Natural killer cell (primary cell): ENCODE measurements at regions not wholly inside any gene's neighbourhood (a gene's known extent, or its start where the extent isn't known, plus 50 kb on each side); places are given as distances from the start of the nearest gene placed in this dataset.

ENCODE experiments used
- ATAC-seq, 3 donors: fragments of 150-1000 bp in 2 of 3; fragments of 200-7000 bp in 1 of 3; cut with Tn5 transposase; 1 replicate in 1 of 3; 2 replicates in 2 of 3; pipeline ENCODE4 v1.10.0; 2021; ENCODE audit warnings: mild to moderate bottlenecking in 2 of 3, moderate library complexity in 2 of 3
- DNase-seq, 2 donors: peaks; one replicate each; pipeline versions ENCODE4 v3.0.0 to v3.0.0-alpha.2; 2013 to 2021; ENCODE audit warnings: mixed read lengths in 1 of 2
- H3K27ac ChIP-seq: one replicate; pipeline ENCODE4 v1.5.1; 2013; ENCODE audit warnings: mild to moderate bottlenecking, low read length
- H3K27me3 ChIP-seq: one replicate; pipeline ENCODE4 v1.6.1; 2013; ENCODE audit warnings: low read length; ENCODE audit not compliant: control insufficient read depth, insufficient read depth
- H3K36me3 ChIP-seq: one replicate; pipeline ENCODE4 v1.6.1; 2013; ENCODE audit warnings: low read length; ENCODE audit not compliant: control insufficient read depth, insufficient read depth
- H3K4me1 ChIP-seq: one replicate; pipeline ENCODE4 v1.6.1; 2013; ENCODE audit warnings: low read length; ENCODE audit not compliant: control insufficient read depth, insufficient read depth
- H3K4me3 ChIP-seq: one replicate; pipeline ENCODE4 v1.5.1; 2013; ENCODE audit warnings: low read length
- H3K9me3 ChIP-seq: one replicate; pipeline ENCODE4 v1.6.1; 2013; ENCODE audit warnings: low read length; ENCODE audit not compliant: control insufficient read depth, insufficient read depth
- H3K27ac Mint-ChIP-seq, 2 donors: one replicate each; pipeline ENCODE4 v1.8.0; 2022; ENCODE audit warnings: mild to moderate bottlenecking in 2 of 2, mixed read lengths in 2 of 2, moderate library complexity in 1 of 2
- H3K27me3 Mint-ChIP-seq, 2 donors: one replicate each; pipeline ENCODE4 v1.8.0; 2022; ENCODE audit warnings: low read depth in 2 of 2, mixed read lengths in 2 of 2
- H3K36me3 Mint-ChIP-seq: one replicate; pipeline ENCODE4 v1.8.0; 2022; ENCODE audit warnings: mixed read lengths
- H3K4me1 Mint-ChIP-seq, 2 donors: one replicate each; pipeline ENCODE4 v1.8.0; 2022; ENCODE audit warnings: mixed read lengths in 2 of 2
- H3K4me3 Mint-ChIP-seq: one replicate; pipeline ENCODE4 v1.8.0; 2022; ENCODE audit warnings: mild to moderate bottlenecking, moderate library complexity, mixed read lengths
- H3K9me3 Mint-ChIP-seq, 2 donors: one replicate each; pipeline ENCODE4 v1.8.0; 2022; ENCODE audit warnings: mixed read lengths in 2 of 2
- CTCF ChIP-seq: fragments of 200-600 bp; IDR thresholded peaks from one replicate; pipeline ENCODE4 v1.8.0; 2022; ENCODE audit warnings: antibody characterized with exemption
- WGBS: methylation state at CpG from one replicate; pipeline ENCODE4 v1.1.7; 2013; ENCODE audit warnings: missing lambda C conversion rate; ENCODE audit not compliant: insufficient coverage; 5-methylcytosine and 5-hydroxymethylcytosine counted together
- intact Hi-C: fragments of 100-400 bp; cut with micrococcal nuclease; formaldehyde crosslinking; loops from one replicate; pipeline ENCODE4 v1.14.2; 2022

GRCh38 chrX:20971250-20971649 is 403.0 kb upstream of the CNKSR2 start:
- Histone ChIP-seq H3K4me1 (no peaks in the 10 kb centered on the region), H3K4me3 (no peak overlapping the region), H3K27ac (no peak overlapping the region), H3K27me3 (no peaks in the 10 kb centered on the region), H3K9me3 (no peaks in the 10 kb centered on the region), H3K36me3 (no peaks in the 10 kb centered on the region)
- no peak for DNase-seq
- H3K9me3 Mint-ChIP-seq, result peaks cover 0 to under 1% of the 10 kb centered on the region in 2 donors
- WGBS, result 76% methylated on average over 3 of the region's 4 CpGs
- intact Hi-C loops, result no loop called here
- TF ChIP-seq CTCF, result no peak
- H3K27me3 Mint-ChIP-seq, result no peaks in the 10 kb centered on the region
- no peaks in the 10 kb centered on the region for H3K4me1 Mint-ChIP-seq
- no peak for ATAC-seq
- no peaks in the 10 kb centered on the region for H3K36me3 Mint-ChIP-seq
- H3K4me3 Mint-ChIP-seq, result no peak overlapping the region
- H3K27ac Mint-ChIP-seq, result no peak overlapping the region

GRCh38 chrX:20969565-20969964 is 404.7 kb upstream of the CNKSR2 start:
- no peak for TF ChIP-seq CTCF
- Histone ChIP-seq H3K4me1 (no peaks in the 10 kb centered on the region), H3K36me3 (no peaks in the 10 kb centered on the region), H3K4me3 (no peak overlapping the region), H3K27me3 (no peaks in the 10 kb centered on the region), H3K27ac (no peak overlapping the region), H3K9me3 (no peaks in the 10 kb centered on the region)
- Mint-ChIP-seq H3K27ac (no peak overlapping the region), H3K27me3 (no peaks in the 10 kb centered on the region), H3K36me3 (no peaks in the 10 kb centered on the region), H3K4me1 (no peaks in the 10 kb centered on the region), H3K9me3 (no peaks in the 10 kb centered on the region), H3K4me3 (no peak overlapping the region)
- DNase-seq (no peak), ATAC-seq (no peak)
- no CpG with 5 or more reads among the region's 1 CpG for whole genome bisulfite sequencing
- intact Hi-C loops, result no loop called here

GRCh38 chrX:20968996-20969395 is 405.2 kb upstream of the CNKSR2 start:
- no peaks in the 10 kb centered on the region for H3K27me3 ChIP-seq
- 75% methylated on average over 2 of the region's 2 CpGs for WGBS
- H3K9me3 Mint-ChIP-seq, result no peaks in the 10 kb centered on the region

More at GRCh38 chrX:20968996-20969395, 405.2 kb upstream of the CNKSR2 start:
- Mint-ChIP-seq H3K27me3 (no peaks in the 10 kb centered on the region), H3K4me3 (no peak overlapping the region), H3K27ac (no peak overlapping the region), H3K4me1 (no peaks in the 10 kb centered on the region), H3K36me3 (no peaks in the 10 kb centered on the region)
- no peaks in the 10 kb centered on the region for H3K9me3 ChIP-seq
- intact Hi-C loops, result no loop called here
- no peaks in the 10 kb centered on the region for H3K4me1 ChIP-seq
- H3K36me3 ChIP-seq, result no peaks in the 10 kb centered on the region
- no peak overlapping the region for H3K27ac ChIP-seq
- DNase-seq, result no peak
- H3K4me3 ChIP-seq, result no peak overlapping the region
- TF ChIP-seq CTCF, result no peak
- ATAC-seq, result no peak
